ENCODE measurements at regions not wholly inside any gene's neighbourhood (a gene's known extent, or its start where the extent isn't known, plus 50 kb on each side); places are given as distances from the start of the nearest gene placed in this dataset.

- no peaks in the 10 kb centered on the region for H3K27me3 ChIP-seq (ENCODE audit: control insufficient read depth in 1 of 2, insufficient read depth in 2 of 2, low read length in 1 of 2)
- 1 to 3% methylated on average over 17 of the region's 17 CpGs for WGBS, 2 donors
- H3K4me1 ChIP-seq (ENCODE audit: control insufficient read depth in 1 of 2, insufficient read depth in 2 of 2, low read length in 2 of 2): no peaks in the 10 kb centered on the region
- H3K9me3 ChIP-seq (ENCODE audit: control insufficient read depth, low read length): no peaks in the 10 kb centered on the region
- ATAC-seq (ENCODE audit: low FRiP score) (peak; percentile 44), DNase-seq (no peak)
- no peaks in the 10 kb centered on the region for H3K36me3 ChIP-seq (ENCODE audit: control insufficient read depth in 1 of 2, insufficient read depth in 2 of 2, low read length in 1 of 2)
- H3K27ac ChIP-seq (ENCODE audit: low read depth in 1 of 2, low read length in 2 of 2): peak overlapping the region; percentile 70 to 96
- peak overlapping the region; percentile 27 to 43 for H3K4me3 ChIP-seq (ENCODE audit: low read length in 2 of 2)
- intact Hi-C loops (cut with DNase I): loop anchor here in 1 of 2 donors (5.0 kb wide), 2 partner anchors 44 to 91 kb away; partner anchors contain the start of gene ANO1
Measured at GRCh38 chr11:69986440-69986787, 91.7 kb upstream of the ANO1 start.

DNA sequence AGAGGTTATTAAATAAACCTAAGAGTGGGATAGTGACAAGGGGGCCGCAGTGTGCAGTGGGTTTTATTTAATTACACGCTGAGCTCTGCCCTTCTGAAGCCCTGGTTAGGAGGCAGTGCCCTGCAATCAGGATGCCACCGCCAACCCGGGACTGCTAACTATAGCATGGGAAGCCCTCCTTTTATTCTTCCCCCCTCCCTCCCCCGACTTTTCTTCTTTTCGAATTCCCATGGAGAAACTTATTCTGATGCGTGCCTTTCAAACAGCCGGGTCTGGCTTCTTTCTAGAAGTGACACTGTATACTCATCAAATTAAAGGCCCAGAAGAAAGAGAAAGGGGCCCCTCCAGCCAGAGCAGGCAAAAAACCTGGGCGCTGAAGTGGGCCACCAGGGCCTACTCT lies 91.3 kb upstream of the ANO1 start:
- peak overlapping the region; percentile 70 to 96 for H3K27ac ChIP-seq (ENCODE audit: low read depth in 1 of 2, low read length in 2 of 2)
- no peaks in the 10 kb centered on the region for H3K27me3 ChIP-seq (ENCODE audit: control insufficient read depth in 1 of 2, insufficient read depth in 2 of 2, low read length in 1 of 2)
- 10% methylated on average over 9 of the region's 9 CpGs for WGBS, 2 donors
- no peaks in the 10 kb centered on the region for H3K36me3 ChIP-seq (ENCODE audit: control insufficient read depth in 1 of 2, insufficient read depth in 2 of 2, low read length in 1 of 2)
- H3K4me1 ChIP-seq (ENCODE audit: control insufficient read depth in 1 of 2, insufficient read depth in 2 of 2, low read length in 2 of 2): no peaks in the 10 kb centered on the region
- DNase-seq (no peak), ATAC-seq (ENCODE audit: low FRiP score) (no peak)
- H3K9me3 ChIP-seq (ENCODE audit: control insufficient read depth, low read length): no peaks in the 10 kb centered on the region
- peak overlapping the region in 1 of 2 donors; percentile 43 for H3K4me3 ChIP-seq (ENCODE audit: low read length in 2 of 2)
- intact Hi-C loops (cut with DNase I): loop anchor here in 1 of 2 donors (5.0 kb wide), 2 partner anchors 45 to 90 kb away; partner anchors contain the start of gene ANO1

- ATAC-seq (ENCODE audit: low FRiP score): no peak
Measured at GRCh38 chr11:69992026-69992425, 86.1 kb upstream of the ANO1 start.

GRCh38 chr11:69992943-69993694 lies 85.0 kb upstream of the ANO1 start:
- Histone ChIP-seq H3K36me3 (ENCODE audit: control insufficient read depth in 1 of 2, insufficient read depth in 2 of 2, low read length in 1 of 2) (no peaks in the 10 kb centered on the region), H3K9me3 (ENCODE audit: control insufficient read depth, low read length) (no peaks in the 10 kb centered on the region), H3K27ac (ENCODE audit: low read depth in 1 of 2, low read length in 2 of 2) (no peak overlapping the region), H3K27me3 (ENCODE audit: control insufficient read depth in 1 of 2, insufficient read depth in 2 of 2, low read length in 1 of 2) (no peaks in the 10 kb centered on the region), H3K4me1 (ENCODE audit: control insufficient read depth in 1 of 2, insufficient read depth in 2 of 2, low read length in 2 of 2) (no peaks in the 10 kb centered on the region), H3K4me3 (ENCODE audit: low read length in 2 of 2) (no peak overlapping the region)
- intact Hi-C loops (cut with DNase I): no loop called here
- DNase-seq (no peak), ATAC-seq (ENCODE audit: low FRiP score) (no peak)
- 81 to 83% methylated on average over 6 of the region's 6 CpGs for WGBS, 2 donors

More at GRCh38 chr11:69992026-69992425, 86.1 kb upstream of the ANO1 start:
- Histone ChIP-seq H3K36me3 (ENCODE audit: control insufficient read depth in 1 of 2, insufficient read depth in 2 of 2, low read length in 1 of 2) (no peaks in the 10 kb centered on the region), H3K27me3 (ENCODE audit: control insufficient read depth in 1 of 2, insufficient read depth in 2 of 2, low read length in 1 of 2) (no peaks in the 10 kb centered on the region), H3K27ac (ENCODE audit: low read depth in 1 of 2, low read length in 2 of 2) (no peak overlapping the region), H3K4me1 (ENCODE audit: control insufficient read depth in 1 of 2, insufficient read depth in 2 of 2, low read length in 2 of 2) (no peaks in the 10 kb centered on the region), H3K9me3 (ENCODE audit: control insufficient read depth, low read length) (no peaks in the 10 kb centered on the region), H3K4me3 (ENCODE audit: low read length in 2 of 2) (no peak overlapping the region)
- intact Hi-C loops (cut with DNase I): no loop called here
- 90 to 95% methylated on average over 3 of the region's 3 CpGs for WGBS, 2 donors
- no peak for DNase-seq

DNA sequence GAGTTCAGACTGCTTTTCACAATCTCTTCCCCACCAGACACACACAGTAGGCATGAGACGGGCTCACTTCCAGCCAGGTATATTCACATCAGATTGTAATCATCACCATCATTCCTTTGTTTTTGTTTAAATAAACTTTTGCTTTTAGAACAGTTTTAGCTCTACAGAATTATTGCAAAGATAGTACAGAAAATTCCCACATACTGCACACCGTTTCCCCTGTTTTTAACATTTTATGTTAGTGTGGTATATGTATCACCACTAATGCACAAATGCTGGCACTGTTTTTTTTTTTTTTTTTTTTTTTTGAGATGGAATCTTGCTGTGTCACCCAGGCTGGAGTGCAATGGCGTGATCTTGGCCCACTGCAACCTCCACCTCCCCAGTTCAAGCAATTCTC lies 83.3 kb upstream of the ANO1 start:
- intact Hi-C loops (cut with DNase I): no loop called here
- H3K4me3 ChIP-seq (ENCODE audit: low read length in 2 of 2): no peak overlapping the region
- H3K9me3 ChIP-seq (ENCODE audit: control insufficient read depth, low read length): no peaks in the 10 kb centered on the region
- no peaks in the 10 kb centered on the region for H3K4me1 ChIP-seq (ENCODE audit: control insufficient read depth in 1 of 2, insufficient read depth in 2 of 2, low read length in 2 of 2)
- no peaks in the 10 kb centered on the region for H3K27me3 ChIP-seq (ENCODE audit: control insufficient read depth in 1 of 2, insufficient read depth in 2 of 2, low read length in 1 of 2)
- H3K36me3 ChIP-seq (ENCODE audit: control insufficient read depth in 1 of 2, insufficient read depth in 2 of 2, low read length in 1 of 2): no peaks in the 10 kb centered on the region
- ATAC-seq (ENCODE audit: low FRiP score) (no peak), DNase-seq (no peak)
- no peak overlapping the region for H3K27ac ChIP-seq (ENCODE audit: low read depth in 1 of 2, low read length in 2 of 2)
- WGBS, 2 donors: 77 to 96% methylated on average over 3 of the region's 3 CpGs

DNA sequence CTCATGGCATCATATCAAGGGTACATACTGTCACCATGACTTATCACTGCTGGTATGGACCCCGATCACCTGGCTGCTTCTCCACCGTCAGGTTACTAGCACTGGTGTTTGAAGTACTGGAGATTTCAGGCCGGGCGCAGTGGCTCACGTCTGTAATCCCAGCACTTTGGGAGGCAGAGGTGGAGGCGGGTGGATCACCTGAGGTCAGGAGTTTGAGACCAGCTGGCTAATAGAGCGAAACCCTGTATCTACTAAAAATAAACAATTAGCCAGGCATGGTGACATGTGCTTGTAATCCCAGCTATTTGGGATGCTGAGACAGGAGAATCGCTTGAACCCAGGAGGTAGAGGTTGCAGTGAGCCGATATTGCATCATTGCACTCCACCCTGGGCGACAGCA lies 82.4 kb upstream of the ANO1 start:
- H3K27ac ChIP-seq (ENCODE audit: low read depth in 1 of 2, low read length in 2 of 2): no peak overlapping the region
- H3K36me3 ChIP-seq (ENCODE audit: control insufficient read depth in 1 of 2, insufficient read depth in 2 of 2, low read length in 1 of 2): no peaks in the 10 kb centered on the region
- WGBS, 2 donors: 88 to 93% methylated on average over 10 of the region's 10 CpGs
- H3K9me3 ChIP-seq (ENCODE audit: control insufficient read depth, low read length): no peaks in the 10 kb centered on the region
- DNase-seq (no peak), ATAC-seq (ENCODE audit: low FRiP score) (no peak)
- no peaks in the 10 kb centered on the region for H3K4me1 ChIP-seq (ENCODE audit: control insufficient read depth in 1 of 2, insufficient read depth in 2 of 2, low read length in 2 of 2)
- H3K27me3 ChIP-seq (ENCODE audit: control insufficient read depth in 1 of 2, insufficient read depth in 2 of 2, low read length in 1 of 2): no peaks in the 10 kb centered on the region
- intact Hi-C loops (cut with DNase I): no loop called here
- no peak overlapping the region for H3K4me3 ChIP-seq (ENCODE audit: low read length in 2 of 2)

GRCh38 chr11:69996451-69996850 lies 81.7 kb upstream of the ANO1 start:
- Histone ChIP-seq H3K9me3 (ENCODE audit: control insufficient read depth, low read length) (no peaks in the 10 kb centered on the region), H3K27ac (ENCODE audit: low read depth in 1 of 2, low read length in 2 of 2) (no peak overlapping the region), H3K4me1 (ENCODE audit: control insufficient read depth in 1 of 2, insufficient read depth in 2 of 2, low read length in 2 of 2) (no peaks in the 10 kb centered on the region), H3K4me3 (ENCODE audit: low read length in 2 of 2) (no peak overlapping the region), H3K36me3 (ENCODE audit: control insufficient read depth in 1 of 2, insufficient read depth in 2 of 2, low read length in 1 of 2) (no peaks in the 10 kb centered on the region), H3K27me3 (ENCODE audit: control insufficient read depth in 1 of 2, insufficient read depth in 2 of 2, low read length in 1 of 2) (no peaks in the 10 kb centered on the region)
- DNase-seq: no peak
- intact Hi-C loops (cut with DNase I): no loop called here
- 81 to 95% methylated on average over 1 of the region's 1 CpG for WGBS, 2 donors
- ATAC-seq (ENCODE audit: low FRiP score): no peak

DNA sequence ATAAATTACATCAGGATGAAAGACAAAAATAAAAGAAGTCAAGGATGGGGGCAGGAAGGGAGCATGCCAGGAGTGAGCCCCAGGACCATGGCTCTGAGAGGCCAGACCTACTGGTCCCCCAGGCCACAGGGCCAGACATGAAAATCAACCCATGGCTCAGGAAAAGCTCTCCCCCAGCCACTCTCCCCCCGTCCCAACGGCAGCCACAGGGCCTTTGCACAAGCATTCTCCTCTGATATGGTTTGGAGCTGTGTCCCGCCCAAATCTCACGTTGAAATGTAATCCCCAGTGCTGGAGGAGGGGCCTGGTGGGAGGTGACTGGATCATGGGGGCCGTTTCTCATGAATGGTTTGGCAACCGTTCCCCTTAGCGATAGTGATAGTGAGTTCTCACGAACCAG lies 80.8 kb upstream of the ANO1 start:
- intact Hi-C loops (cut with DNase I): no loop called here
- Histone ChIP-seq H3K4me1 (ENCODE audit: control insufficient read depth in 1 of 2, insufficient read depth in 2 of 2, low read length in 2 of 2) (no peaks in the 10 kb centered on the region), H3K9me3 (ENCODE audit: control insufficient read depth, low read length) (no peaks in the 10 kb centered on the region), H3K27ac (ENCODE audit: low read depth in 1 of 2, low read length in 2 of 2) (no peak overlapping the region), H3K27me3 (ENCODE audit: control insufficient read depth in 1 of 2, insufficient read depth in 2 of 2, low read length in 1 of 2) (no peaks in the 10 kb centered on the region), H3K36me3 (ENCODE audit: control insufficient read depth in 1 of 2, insufficient read depth in 2 of 2, low read length in 1 of 2) (no peaks in the 10 kb centered on the region), H3K4me3 (ENCODE audit: low read length in 2 of 2) (no peak overlapping the region)
- 62 to 65% methylated on average over 8 of the region's 8 CpGs for WGBS, 2 donors
- DNase-seq: no peak
- no peak for ATAC-seq (ENCODE audit: low FRiP score)

DNA sequence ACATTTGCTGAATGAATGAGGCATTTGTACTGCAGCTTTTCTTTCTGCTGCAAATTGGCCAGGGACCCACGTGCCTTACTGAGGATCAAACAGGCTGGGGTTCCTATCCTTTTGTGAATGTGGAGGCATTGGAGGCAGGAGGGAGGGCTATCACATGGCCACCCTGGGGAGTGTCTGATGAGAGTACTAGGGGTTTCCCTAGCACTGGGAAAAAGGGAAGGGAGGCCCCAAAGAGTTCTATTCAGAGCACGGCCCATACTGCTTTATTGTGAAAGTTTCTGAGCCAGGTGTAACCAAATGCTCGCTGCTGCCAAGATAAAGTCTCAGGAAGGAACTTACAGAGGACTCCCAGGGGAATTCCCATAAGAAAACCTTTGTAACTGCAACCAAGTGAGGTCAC lies 78.4 kb upstream of the ANO1 start:
- Histone ChIP-seq H3K27ac (ENCODE audit: low read depth in 1 of 2, low read length in 2 of 2) (peak overlapping the region in 1 of 2 donors; percentile 0), H3K36me3 (ENCODE audit: control insufficient read depth in 1 of 2, insufficient read depth in 2 of 2, low read length in 1 of 2) (no peaks in the 10 kb centered on the region), H3K4me3 (ENCODE audit: low read length in 2 of 2) (no peak overlapping the region), H3K4me1 (ENCODE audit: control insufficient read depth in 1 of 2, insufficient read depth in 2 of 2, low read length in 2 of 2) (no peaks in the 10 kb centered on the region), H3K9me3 (ENCODE audit: control insufficient read depth, low read length) (no peaks in the 10 kb centered on the region), H3K27me3 (ENCODE audit: control insufficient read depth in 1 of 2, insufficient read depth in 2 of 2, low read length in 1 of 2) (no peaks in the 10 kb centered on the region)
- 3 to 9% methylated on average over 3 of the region's 3 CpGs for WGBS, 2 donors
- ATAC-seq (ENCODE audit: low FRiP score) (no peak), DNase-seq (no peak)
- intact Hi-C loops (cut with DNase I): no loop called here

Data from aorta (tissue), 5 donors.